DND-41 (cell line): ENCODE measurements at regions not wholly inside any gene's neighbourhood (a gene's known extent, or its start where the extent isn't known, plus 50 kb on each side); places are given as distances from the start of the nearest gene placed in this dataset.

Source experiments
- ATAC-seq: fragments of 200-7000 bp; cut with Tn5 transposase; 3 replicates; pipeline ENCODE4 v1.9.1; 2021; ENCODE audit warnings: low read depth; ENCODE audit not compliant: insufficient read depth
- DNase-seq: peaks from one replicate; pipeline ENCODE4 v3.0.0-alpha.2; 2020
- H2AFZ ChIP-seq: 2 replicates; pipeline ENCODE4 v1.6.0; 2012; ENCODE audit warnings: low read depth, low read length
- H3K27ac ChIP-seq: 2 replicates; pipeline ENCODE4 v1.5.1; 2012; ENCODE audit warnings: low read length, inconsistent platforms
- H3K27me3 ChIP-seq: fragments of 200-600 bp; sonication (generic); 2 replicates; pipeline ENCODE4 v1.6.0; 2012; ENCODE audit warnings: low read length, mild to moderate bottlenecking, inconsistent platforms; ENCODE audit not compliant: insufficient read depth, poor library complexity
- H3K36me3 ChIP-seq: 2 replicates; pipeline ENCODE4 v1.5.1; 2012; ENCODE audit warnings: low read length, inconsistent platforms; ENCODE audit not compliant: insufficient read depth
- H3K4me1 ChIP-seq: 2 replicates; pipeline ENCODE4 v1.5.1; 2012; ENCODE audit warnings: mild to moderate bottlenecking, low read length; ENCODE audit not compliant: insufficient read depth
- H3K4me2 ChIP-seq: 2 replicates; pipeline ENCODE4 v1.6.0; 2012; ENCODE audit warnings: mild to moderate bottlenecking, moderate library complexity, low read length, inconsistent platforms; ENCODE audit not compliant: insufficient read depth
- H3K4me3 ChIP-seq, 2 experiments: fragments of 200-600 bp in 1 of 2; shearing (Covaris generic) in 1 of 2; 2 replicates each; pipeline ENCODE4 v1.5.1; 2012 to 2016; ENCODE audit warnings: inconsistent platforms in 2 of 2, low read length in 2 of 2, mild to moderate bottlenecking in 2 of 2, low read depth in 1 of 2, moderate library complexity in 1 of 2
- H3K79me2 ChIP-seq: 2 replicates; pipeline ENCODE4 v1.6.0; 2012; ENCODE audit warnings: low read length, inconsistent platforms; ENCODE audit not compliant: insufficient read depth
- H3K9ac ChIP-seq: 2 replicates; pipeline ENCODE4 v1.6.0; 2012; ENCODE audit warnings: low read depth, mild to moderate bottlenecking, inconsistent platforms, low read length, moderate library complexity
- H3K9me3 ChIP-seq: 2 replicates; pipeline ENCODE4 v1.5.1; 2012; ENCODE audit warnings: low read length, moderate library complexity, mild to moderate bottlenecking, inconsistent platforms; ENCODE audit not compliant: insufficient read depth, severe bottlenecking
- H4K20me1 ChIP-seq: 2 replicates; pipeline ENCODE4 v1.6.0; 2012; ENCODE audit warnings: low read length; ENCODE audit not compliant: insufficient read depth
- CTCF ChIP-seq: IDR thresholded peaks from 2 replicates; pipeline ENCODE4 v1.5.1; 2012; ENCODE audit warnings: borderline replicate concordance, low read length, moderate library complexity, mild to moderate bottlenecking; ENCODE audit not compliant: poor library complexity, severe bottlenecking; ENCODE audit errors: extremely low read depth
- EZH2 ChIP-seq: IDR thresholded peaks from 3 replicates; pipeline ENCODE4 v1.6.1; 2012; ENCODE audit warnings: borderline replicate concordance, low read depth, mild to moderate bottlenecking, moderate library complexity, low read length, inconsistent platforms; ENCODE audit not compliant: severe bottlenecking

DNA sequence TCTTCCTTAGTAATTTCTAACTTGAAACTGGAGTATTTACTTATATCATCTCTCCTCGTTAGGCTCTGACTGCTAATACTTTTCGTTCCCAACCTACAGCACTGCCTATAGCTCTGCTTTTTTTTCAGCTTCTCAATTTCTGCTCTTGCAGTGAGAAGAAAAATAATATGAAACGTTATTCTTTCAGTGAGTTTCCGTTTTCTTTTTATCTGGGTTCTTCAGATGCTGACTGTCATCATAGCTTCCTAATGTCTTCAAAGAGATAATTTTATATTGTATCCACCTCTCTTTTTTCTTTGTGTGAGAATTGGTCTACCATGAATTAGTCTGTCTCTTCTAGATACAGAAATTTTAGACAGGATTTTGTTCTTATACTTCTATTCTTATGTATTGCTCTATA lies 454.9 kb downstream of the LMO7 start:
- Histone ChIP-seq H3K27me3 (no peaks in the 10 kb centered on the region), H3K9me3 (peaks cover 12% of the 10 kb centered on the region), H3K27ac (no peak overlapping the region), H3K4me2 (no peak overlapping the region), H3K4me1 (no peaks in the 10 kb centered on the region), H4K20me1 (no peaks in the 10 kb centered on the region), H2AFZ (no peak overlapping the region), H3K4me3 (no peak overlapping the region), H3K79me2 (no peaks in the 10 kb centered on the region), H3K9ac (no peak overlapping the region), H3K36me3 (no peaks in the 10 kb centered on the region)
- ATAC-seq (no peak), DNase-seq (no peak)
- TF ChIP-seq CTCF: no peak
- TF ChIP-seq EZH2: no peak

DNA sequence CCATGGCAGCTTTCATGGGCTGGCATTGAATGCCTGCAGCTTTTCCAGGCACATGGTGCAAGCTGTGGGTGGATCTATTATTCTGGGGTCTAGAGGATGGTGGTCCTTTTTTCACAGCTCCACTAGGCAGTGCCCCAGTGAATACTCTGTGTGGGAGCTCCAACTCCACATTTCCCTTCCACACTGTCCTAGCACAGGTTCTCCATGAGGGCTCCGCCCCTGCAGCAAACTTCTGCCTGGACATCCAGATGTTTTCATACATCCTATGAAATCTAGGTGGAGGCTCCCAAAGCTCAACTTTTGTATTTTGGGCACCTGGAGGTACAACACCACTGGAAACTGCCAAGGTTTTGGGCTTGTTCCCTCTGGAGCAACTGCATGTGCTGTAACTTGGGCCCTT lies 450.6 kb downstream of the LMO7 start:
- H3K36me3 ChIP-seq: no peaks in the 10 kb centered on the region
- no peak overlapping the region for H3K9ac ChIP-seq
- no peaks in the 10 kb centered on the region for H4K20me1 ChIP-seq
- peaks cover 15% of the 10 kb centered on the region for H3K9me3 ChIP-seq
- no peak for DNase-seq
- no peak overlapping the region for H3K4me2 ChIP-seq
- no peaks in the 10 kb centered on the region for H3K79me2 ChIP-seq
- ATAC-seq: no peak
- no peaks in the 10 kb centered on the region for H3K4me1 ChIP-seq
- no peak for TF ChIP-seq CTCF
- TF ChIP-seq EZH2: no peak
- no peak overlapping the region for H3K4me3 ChIP-seq
- H3K27me3 ChIP-seq: no peaks in the 10 kb centered on the region
- no peak overlapping the region for H2AFZ ChIP-seq
- no peak overlapping the region for H3K27ac ChIP-seq

GRCh38 chr13:76067850-76068249 lies 431.7 kb downstream of the LMO7 start:
- TF ChIP-seq CTCF: no peak
- TF ChIP-seq EZH2: no peak
- no peak overlapping the region for H3K9ac ChIP-seq
- no peak overlapping the region for H3K27ac ChIP-seq
- no peaks in the 10 kb centered on the region for H3K36me3 ChIP-seq
- no peaks in the 10 kb centered on the region for H3K4me1 ChIP-seq
- H3K4me2 ChIP-seq: no peak overlapping the region
- no peaks in the 10 kb centered on the region for H3K79me2 ChIP-seq
- peaks cover 8% of the 10 kb centered on the region for H3K9me3 ChIP-seq
- no peak overlapping the region for H2AFZ ChIP-seq
- H3K4me3 ChIP-seq: no peak overlapping the region
- ATAC-seq (no peak), DNase-seq (no peak)
- no peaks in the 10 kb centered on the region for H3K27me3 ChIP-seq
- no peaks in the 10 kb centered on the region for H4K20me1 ChIP-seq

GRCh38 chr13:76053181-76053580 lies 417.1 kb downstream of the LMO7 start:
- Histone ChIP-seq H3K9me3 (no peaks in the 10 kb centered on the region), H2AFZ (no peak overlapping the region), H3K4me1 (no peaks in the 10 kb centered on the region), H3K79me2 (no peaks in the 10 kb centered on the region), H3K4me3 (no peak overlapping the region), H3K27ac (no peak overlapping the region), H3K36me3 (no peaks in the 10 kb centered on the region), H3K27me3 (no peaks in the 10 kb centered on the region), H3K9ac (no peak overlapping the region), H4K20me1 (no peaks in the 10 kb centered on the region), H3K4me2 (no peak overlapping the region)
- DNase-seq: no peak
- TF ChIP-seq EZH2 (no peak), CTCF (no peak)
- ATAC-seq: no peak
